ENCODE measurements at regions not wholly inside any gene's neighbourhood (a gene's known extent, or its start where the extent isn't known, plus 50 kb on each side); places are given as distances from the start of the nearest gene placed in this dataset.
"Not testable (repeated sequence)": the region's sequence is repeated elsewhere in the genome, so short reads cannot be mapped to it uniquely, and the experiment has no call there.

DNA sequence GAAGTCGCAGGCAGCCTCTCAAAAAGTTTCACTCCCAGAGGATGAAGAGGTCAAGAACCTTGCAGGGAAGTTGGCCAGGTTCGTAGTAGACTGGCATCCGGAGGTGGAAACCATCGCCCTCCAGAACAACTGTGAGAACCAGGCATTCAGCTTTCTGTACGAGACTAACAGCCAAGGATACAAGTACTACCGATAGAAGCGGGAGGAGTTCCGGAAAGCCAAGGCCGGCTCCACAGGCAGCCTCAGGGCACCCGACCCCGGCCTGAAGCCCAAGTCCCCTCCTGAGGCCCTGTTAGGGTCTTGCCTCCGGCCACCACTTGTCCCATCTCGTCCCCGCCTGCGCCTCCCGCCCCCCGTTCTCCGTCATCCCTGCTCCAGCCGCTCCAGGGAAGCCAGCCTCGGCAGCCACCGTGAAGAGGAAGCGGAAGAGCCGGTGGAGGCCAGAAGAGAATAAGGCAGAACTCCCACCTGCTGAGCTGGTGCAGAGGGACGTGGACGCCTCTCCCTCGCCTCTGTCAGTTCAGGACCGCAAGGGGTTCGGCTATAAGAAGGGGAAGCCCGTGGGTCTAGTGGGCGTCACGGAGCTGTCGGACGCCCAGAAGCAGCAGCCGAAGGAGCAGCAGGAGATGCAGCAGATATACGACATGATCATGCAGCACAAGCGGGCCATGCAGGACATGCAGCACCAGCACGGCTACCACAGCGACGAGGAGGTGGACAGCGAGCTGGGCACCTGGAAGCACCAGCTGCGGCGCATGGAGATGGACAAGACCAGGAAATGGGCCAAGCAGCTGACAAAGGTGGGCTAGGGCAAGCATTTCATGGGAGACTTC is 366.8 kb upstream of the ATXN7L3B start:
- DNase-seq: no peak

DNA sequence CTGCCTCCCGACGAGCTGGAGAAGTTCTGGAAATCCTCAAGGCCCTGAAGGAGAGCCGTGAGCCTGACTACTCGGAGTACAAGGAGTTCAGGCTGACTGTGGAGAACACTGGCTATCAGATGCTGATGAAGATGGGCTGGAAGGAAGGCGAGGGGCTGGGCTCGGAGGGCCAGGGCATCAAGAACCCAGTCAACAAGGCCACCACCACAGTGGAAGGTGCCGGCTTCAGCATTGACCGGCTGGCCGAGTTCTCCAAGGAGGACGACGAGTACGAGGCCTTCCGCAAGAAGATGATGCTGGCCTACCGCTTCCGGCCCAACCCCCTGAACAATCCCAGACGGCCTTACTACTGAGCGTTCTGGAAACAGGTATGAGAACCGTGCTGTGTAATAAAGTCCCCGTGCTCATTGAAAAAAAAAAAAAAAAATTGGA is 366.1 kb upstream of the ATXN7L3B start:
- DNase-seq: no peak

DNA sequence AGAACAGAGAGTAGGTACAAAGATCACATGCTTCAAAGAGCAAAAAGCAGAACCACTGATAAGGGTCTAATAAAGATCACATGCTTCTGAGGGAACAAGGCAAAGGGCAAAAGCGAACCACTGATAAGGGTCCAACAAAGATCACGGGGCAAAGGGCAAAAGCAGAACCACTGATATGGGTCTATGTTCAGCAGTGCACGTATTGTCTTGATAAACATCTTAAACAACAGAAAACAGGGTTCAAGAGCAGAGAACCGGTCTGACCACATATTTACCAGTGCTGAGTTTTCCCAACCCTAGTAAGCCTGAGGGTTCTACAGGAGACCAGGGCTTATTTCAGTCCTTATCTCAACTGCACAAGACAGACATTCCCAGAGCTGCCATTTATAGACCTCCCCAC is 362.7 kb upstream of the ATXN7L3B start:
- not testable (repeated sequence) for DNase-seq

DNA sequence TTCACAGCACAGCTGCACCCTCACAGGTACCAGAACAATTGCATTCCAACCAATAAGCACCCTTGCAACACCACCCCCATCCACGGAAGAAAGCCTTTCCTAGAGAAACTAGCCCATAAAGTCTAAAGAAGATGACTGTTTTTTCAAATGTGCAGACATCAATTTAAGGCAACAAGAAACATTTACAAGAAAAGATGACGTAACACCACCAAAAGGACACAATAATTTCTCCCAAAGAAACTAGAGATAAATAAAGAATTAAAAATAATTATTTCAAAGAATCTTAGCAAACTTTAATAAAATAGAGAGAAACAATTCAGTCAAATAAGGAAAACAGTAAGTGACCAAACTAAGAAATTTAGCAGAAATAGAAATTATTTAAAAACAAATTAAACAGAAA is 352.3 kb upstream of the ATXN7L3B start:
- no peak for DNase-seq

DNA sequence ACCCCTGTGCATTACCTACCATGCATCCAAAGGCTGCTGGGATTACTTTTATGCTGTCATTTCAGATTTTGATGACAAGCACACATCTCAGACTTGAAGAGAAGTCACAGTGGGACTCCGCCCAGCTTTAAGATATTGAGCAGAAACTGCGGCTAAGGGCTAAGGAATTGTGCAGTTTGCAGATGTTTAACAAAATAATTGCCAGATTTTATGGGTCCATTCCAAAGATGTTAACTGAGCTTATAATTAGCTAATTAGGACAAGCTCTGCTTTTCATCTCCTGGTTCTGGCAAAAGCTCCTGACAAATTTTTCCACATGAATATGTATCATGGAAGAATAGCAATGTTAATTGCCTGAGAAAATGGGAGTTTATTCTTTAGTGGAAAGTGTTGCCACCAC is 344.4 kb upstream of the ATXN7L3B start:
- DNase-seq: no peak

DNA sequence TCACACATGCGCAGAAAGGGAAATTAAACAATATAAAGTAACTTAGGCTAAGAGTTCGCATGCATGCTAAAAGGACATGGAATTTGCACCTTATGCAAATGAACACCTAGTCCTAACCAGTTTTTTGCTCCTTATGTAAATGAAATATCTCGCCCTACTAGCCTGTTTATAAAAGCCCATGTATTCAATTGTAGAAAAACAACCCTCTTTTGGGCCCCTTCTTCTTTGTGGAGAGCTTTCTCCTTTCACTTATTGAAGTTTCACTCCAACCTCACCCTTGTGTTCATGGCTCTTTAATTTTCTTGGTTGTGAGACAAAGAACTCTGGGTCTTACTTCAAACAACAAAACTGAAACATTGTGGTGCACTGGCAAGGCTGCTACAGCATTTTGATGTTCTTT is 333.4 kb upstream of the ATXN7L3B start:
- DNase-seq: no peak

DNA sequence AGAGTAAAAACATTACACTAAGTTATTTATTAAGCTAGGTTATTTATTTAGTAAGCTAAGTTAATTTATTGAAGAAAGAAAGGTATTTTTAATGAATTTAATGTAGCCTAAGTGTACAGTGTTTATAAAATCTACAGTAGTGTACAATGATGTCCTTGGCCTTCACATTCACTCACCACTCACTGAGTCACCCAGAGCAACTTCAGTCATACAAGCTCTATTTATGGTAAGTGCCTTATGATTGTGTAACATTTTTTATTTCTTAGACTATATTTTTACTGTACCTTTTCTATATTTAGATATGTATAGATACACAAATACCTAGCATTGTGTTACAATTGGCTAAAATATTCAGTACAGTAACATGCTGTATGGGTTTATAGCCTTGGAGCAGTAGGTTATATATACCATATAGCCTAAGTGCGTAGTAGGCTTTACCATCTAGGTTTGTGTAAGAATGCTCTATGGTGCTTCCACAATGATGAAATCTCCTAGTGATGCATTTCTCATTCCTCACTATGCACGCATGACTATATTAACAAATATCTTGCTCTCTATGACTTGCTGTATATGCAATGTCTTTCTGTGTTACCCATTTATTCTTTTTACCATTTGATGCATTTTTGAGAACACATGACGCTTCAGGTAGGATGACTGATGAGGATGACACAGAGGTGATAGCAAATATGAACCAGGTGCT is 309.6 kb upstream of the ATXN7L3B start:
- no peak for DNase-seq

DNA sequence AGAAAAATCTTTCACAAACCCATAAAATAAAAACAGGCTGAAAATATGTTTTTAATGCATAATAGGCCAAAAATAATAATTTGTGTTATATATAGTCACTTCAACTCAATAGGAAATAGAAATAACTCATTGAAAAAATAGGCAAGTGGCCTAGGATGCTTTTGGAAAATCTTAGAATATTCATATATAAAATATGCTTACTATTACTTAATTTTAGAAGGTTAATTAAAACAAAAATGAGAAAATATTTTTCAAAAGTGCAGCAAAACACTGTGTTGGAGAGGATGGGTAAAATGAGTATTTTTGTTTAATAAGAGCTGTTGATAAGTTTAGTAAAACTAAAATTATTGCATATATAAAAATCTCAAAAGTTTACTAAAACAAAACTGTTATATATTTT is 308.0 kb upstream of the ATXN7L3B start:
- DNase-seq: no peak

DNA sequence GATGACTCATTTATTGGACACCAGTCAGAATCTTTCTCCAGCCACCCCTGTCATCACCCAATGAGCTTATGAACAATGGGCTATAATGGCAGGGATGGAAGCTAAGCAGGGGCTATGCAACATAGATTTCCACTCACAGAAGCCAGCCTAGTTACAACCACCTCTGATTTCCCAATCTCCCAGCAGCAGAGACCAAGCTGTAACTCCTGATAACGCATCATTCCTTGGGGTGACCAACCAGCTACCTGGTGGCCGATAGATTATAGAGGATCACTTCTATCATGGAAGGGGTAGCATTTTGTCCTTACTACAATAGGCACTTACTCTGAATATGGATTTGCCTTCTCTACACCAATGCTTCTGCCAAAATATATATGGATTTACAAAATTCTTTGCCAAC is 302.3 kb upstream of the ATXN7L3B start:
- DNase-seq: no peak

DNA sequence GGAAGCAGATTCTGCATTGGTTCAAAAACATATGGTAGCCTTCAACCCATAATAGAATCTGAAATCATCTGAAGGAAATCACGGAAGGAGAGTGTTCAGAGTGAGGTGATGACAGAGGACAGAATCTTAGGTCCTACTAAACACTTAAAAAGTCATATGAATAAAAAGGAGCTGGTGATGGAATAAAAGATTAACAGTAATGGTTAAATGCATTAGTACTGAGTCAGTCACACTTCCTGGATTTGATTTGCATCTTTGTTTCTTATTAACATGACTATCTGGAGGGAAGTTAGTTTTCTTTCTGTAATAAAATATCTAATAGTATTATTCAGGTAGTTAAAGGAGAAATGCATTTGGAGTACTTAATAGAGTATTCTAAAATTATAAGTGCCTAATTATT is 296.3 kb upstream of the ATXN7L3B start:
- no peak for DNase-seq

DNA sequence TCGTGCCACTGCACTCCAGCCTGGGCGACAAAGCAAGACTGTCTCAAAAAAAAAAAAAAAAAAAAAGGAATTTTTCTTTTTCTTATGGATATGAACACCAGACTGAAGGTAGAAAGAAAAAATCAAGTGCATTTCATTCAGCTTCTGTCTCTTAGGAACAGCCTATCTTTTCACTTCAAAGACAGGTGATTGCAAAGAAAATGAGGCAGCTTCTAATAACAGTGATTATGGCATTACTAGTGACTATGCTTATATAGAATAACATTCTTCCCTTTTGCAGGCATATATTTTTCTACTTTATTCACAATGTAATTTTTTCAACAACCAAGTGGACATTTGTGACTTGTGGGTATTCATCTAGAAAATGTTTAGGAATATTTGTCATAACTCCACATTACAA is 295.5 kb upstream of the ATXN7L3B start:
- DNase-seq: no peak

DNA sequence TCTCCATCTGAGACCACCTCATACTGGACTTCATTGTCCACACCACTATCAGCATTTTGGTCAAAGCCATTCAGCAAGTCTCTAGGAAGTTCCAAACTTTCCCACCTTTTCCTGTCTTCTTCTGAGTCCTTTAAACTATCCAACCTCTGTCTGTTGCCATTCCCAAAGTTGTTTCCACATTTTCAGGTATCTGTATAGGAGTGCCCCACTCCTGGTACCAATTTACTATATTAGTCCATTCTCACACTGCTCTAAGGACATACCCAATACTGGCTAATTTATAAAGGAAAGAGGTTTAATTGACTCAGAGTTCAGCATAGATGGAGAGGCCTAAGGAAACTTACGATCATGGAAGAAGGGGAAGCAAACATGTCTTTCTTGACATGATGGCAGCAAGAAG is 292.2 kb upstream of the ATXN7L3B start:
- DNase-seq: no peak

DNA sequence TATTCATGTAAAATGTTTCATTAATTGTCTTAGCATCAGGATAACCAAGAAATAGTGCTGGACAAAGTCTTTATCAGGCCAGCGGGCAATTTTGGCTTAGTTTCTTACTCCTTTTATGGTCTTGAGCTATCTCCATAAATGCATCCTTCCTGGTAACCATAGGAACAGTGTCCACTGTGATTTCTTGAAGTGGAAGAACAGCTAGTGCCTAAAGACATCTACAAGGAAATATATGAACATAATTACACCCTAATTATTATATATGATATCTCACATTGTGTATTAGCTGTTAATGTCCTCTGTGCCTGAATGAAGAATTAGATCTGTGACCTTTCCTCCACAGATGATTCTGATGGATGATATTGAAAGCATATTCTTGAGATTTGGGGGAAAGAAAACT is 286.7 kb upstream of the ATXN7L3B start:
- DNase-seq: no peak

DNA sequence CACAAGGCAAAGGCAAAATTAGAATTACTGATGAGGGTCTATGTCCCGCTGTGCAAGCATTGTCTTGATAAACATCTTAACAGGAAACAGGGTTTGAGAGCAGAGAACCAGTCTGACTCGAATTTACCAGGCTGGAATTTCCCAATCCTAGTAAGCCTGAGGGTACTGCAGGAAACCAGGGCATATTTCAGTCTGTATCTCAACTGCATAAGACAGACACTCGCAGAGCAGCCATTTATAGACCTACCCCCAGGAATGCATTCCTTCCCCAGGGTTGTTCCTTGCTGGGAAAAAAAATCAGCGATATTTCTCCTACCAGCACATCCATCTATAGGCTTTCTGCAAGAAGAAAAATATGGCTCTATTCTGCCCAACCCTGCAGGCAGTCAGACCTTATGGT is 283.8 kb upstream of the ATXN7L3B start:
- not testable (repeated sequence) for DNase-seq

DNA sequence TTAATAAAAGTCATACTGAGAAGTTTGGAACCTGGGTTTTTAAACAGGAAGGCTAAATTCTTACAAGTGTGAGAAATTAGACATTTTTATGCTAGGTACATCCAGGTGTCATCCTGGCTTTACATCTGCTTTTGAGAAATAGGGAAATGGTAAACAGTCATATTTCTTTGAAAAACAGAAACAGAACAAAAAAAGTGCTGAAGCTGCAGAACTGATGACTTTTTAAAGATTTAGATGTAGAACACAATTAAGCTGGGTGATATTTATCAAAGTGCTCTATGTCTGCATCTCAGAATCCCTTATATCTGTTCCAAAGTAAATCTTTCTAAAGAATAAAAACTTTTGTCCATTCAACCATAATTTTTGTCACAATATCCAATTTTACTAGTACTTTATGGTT is 282.9 kb upstream of the ATXN7L3B start:
- no peak for DNase-seq

DNA sequence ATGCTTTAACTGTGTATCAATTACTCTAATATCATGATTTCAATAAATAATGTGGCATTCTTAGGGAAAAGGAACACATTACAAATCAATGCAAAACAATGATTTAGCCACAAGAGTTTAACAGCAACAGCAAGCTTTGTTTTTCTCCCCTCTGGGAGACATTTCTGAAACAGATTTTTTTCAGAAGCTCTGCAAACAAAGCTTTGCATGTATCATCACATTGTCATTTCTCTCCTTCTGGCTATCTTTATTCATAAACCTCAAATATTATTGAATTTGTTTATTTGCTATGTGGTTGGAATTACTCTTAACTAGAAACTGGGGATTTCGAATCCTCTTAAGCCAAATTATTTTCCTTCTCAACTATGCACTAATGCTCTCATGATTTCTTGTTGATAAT is 278.4 kb upstream of the ATXN7L3B start:
- no peak for DNase-seq

DNA sequence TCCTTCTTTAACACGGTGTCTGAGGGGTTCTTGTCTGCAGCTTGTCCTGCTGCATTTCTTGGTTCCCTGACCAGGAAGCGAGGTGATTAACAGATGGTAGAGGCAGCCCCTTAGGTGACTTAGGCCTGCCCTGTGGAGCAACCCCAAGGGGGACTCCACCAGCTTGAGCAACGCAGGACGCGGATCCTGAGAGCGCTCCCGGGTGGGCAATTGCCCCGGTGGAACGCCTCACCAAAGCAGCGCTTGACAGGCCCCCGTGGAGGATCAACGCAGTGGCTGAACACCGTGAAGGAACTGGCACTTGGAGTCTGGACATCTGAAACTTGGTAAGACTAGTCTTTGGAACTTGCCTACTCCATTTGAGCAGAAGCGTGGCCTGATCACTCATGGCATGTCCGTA is 272.9 kb upstream of the ATXN7L3B start:
- DNase-seq: no peak

DNA sequence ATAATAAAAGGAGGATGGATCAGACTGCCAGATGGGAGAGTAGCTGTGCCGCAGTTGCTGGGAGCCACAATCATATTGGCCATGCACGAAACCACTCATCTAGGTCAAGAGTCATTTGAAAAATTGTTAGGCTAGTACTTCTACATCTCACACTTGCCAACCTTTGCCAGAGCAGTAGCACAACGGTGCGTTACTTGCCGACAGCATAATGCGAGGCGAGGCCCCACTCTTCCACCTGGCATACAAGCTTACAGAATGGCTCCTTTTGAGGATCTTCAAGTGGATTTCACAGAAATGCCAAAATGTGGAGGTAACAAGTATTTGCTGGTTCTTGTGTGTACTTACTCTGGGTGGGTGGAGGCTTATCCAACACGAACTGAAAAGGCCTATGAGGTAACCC is 268.3 kb upstream of the ATXN7L3B start:
- not testable (repeated sequence) for DNase-seq

DNA sequence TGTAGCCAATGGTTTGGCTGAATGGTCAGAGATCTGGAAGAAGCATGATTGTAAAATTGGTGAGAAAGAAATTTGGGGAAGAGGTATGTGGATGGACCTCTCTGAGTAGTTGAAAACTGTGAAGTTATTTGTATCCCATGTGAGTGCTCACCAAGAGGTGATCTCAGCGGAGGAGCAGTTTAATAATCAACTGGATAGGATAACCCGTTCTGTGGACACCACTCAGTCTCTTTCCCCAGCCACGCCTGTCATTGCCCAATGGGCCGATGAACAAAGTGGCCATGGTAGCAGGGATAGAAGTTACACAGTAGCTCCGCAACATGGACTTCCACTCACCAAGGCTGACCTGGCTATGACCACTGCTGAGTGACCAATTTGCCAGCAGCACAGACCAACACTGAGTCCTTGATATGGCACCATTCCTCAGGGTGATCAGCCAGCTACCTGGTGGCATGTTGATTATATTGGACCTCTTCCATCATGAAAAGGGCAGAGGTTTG is 257.4 kb upstream of the ATXN7L3B start:
- DNase-seq: no peak

DNA sequence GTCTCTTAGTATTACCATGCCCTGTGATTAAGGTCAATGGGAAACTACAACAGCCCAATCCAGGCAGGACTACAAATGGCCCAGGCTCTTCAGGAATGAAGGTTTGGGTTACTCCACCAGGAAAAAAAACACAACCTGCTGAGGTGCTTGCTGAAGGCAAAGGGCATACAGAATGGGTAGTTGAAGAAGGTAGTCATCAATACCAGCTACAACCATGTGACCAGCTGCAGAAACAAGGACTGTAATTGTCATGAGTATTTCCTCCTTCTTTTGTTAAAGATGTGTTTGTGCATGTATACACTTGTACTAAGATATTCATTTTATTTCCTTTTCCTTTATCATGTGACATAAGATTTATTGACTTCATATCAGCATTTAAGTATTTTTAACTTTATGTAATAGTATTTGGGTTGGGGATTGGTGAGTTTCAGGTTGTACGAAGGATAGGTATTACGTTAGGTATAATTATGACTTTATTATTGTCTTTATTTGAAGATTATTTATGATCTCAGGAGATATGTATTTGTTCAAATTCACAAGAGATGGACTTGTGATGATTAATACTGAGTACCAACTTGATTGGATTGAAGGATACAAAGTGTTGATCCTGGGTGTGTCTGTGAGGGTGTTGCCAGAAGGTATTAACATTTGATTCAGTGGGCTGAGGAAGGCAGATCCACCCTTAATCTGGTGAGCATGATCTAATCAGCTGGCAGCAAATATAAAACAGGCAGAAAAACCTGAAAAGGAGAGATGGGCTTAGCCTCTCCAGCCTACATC is 256.0 kb upstream of the ATXN7L3B start:
- not testable (repeated sequence) for DNase-seq

DNA sequence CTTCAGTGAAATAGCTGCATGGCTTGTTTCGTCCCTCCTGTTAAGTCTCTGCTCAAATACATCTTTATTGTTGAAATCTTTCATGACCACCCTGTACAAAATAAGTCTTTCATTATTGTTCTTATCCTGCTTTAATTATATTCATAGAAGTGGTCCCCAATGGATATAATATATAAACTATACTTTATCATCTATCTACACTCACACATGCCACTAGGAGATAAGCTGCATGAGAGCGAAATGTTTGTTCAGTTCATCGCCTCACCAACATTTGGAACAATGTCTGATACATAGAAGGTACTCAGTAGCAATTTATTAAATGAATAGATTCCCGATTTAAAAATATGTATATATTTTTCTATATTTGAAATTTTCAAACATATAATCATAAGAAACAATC is 254.0 kb upstream of the ATXN7L3B start:
- DNase-seq: no peak

DNA sequence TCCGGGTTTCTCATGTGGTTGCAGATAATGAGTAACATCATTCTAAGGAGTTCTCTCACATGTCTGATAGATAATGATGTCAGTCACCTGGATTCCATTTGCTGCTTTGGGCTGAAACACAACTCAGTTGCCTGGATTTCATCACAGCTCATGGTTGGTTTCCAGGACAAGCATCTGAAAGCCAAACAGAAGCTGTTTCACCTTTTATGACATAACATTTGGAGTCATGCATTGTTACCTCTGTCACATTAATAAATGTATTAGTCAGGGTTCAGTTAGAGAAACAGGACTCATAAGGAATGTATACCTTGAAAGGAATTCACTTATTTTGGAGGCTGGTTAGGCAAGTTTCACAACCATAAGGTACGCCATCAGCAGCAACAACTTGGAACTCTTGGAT is 251.9 kb upstream of the ATXN7L3B start:
- no peak for DNase-seq

DNA sequence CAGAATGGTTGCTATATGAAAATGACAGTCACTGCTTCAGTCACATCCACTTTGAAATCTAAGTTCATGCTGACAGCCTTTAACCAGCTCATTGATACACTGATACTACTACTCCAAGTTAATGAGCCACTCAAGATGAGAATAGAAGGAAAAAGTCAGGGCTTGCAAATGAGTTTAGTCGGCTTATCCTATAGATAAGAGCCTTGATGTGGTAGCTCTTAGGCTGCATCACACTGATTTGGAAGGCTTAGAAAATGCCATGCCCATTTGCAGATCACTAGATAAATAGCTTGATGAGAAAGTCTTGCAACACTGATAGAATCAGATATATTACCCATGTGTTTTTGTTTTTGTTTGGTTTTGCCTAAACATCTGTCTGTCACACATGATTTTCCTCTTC is 251.4 kb upstream of the ATXN7L3B start:
- DNase-seq: no peak
